HG03025 (cell line): ENCODE measurements at regions not wholly inside any gene's neighbourhood (a gene's known extent, or its start where the extent isn't known, plus 50 kb on each side); places are given as distances from the start of the nearest gene placed in this dataset.
A peak's percentile ranks its signal among the peaks of the same experiment; 100 is the strongest.
"Not testable (repeated sequence)": the region's sequence is repeated elsewhere in the genome, so short reads cannot be mapped to it uniquely, and the experiment has no call there.

ENCODE experiments used
- ATAC-seq: cut with Tn5 transposase; IDR thresholded peaks from one replicate; pipeline ENCODE4 v1.9.1; 2021; ENCODE audit warnings: mild to moderate bottlenecking, moderate library complexity; ENCODE audit not compliant: unreplicated experiment, low FRiP score

DNA sequence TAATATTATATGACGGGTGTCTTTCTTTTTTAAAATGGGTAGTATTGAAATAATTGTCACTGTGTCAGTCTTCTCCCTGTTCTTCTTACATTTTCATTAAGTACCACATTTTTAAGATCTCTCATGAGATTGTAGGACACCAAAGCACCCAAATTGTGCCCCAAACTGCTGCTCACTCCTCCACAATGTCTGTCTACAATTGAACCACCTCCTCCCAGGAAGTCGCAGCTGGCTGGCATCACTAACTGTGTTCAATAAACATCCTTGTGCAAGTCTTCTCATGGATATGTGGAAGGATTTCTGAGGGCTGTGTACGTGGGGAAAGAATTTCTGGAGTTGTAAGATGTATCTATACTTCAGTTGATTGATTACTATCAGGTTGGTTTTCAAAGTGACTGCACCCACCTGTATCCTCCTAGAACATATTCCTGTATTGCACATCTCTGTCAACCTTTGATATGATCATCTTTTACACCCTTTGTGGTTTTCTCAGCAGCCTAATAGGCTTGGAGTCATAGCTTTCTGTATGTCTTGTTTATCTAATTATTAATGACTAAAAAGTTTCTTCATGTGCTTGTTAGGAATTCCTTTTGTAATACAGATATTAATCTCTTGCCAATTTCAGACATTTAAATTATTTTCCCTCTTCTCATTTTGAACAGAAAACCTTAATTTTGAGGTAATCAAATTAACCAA, 774.9 kb downstream of the RNF144A start:
- ATAC-seq = no peak

DNA sequence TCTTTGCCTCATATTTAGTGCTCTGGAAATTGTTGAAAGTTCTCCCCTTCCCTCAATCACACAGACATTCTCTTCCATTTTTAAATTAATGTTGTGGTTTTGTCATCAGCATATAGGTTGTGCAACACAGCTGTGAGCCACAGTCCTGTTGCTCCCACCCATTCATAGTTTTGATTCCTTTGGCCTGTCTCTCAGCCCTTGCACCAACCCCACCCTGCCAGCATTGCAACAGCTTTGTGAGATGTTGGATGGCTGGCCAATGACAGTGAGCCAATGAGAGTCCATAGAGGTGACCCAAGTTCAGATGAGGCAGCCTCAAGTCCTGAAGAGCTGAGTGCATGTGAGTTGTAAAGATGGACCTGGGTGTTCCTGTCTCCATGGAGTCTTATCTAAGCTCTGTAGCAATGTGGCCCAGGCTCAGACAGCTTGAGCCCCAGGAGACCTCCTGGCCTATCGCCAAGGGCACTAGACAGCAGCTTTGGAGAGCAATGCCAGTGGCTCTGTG, 775.5 kb downstream of the RNF144A start:
- no peak for ATAC-seq

GRCh38 chr2:7693246-7694075, 776.2 kb downstream of the RNF144A start:
- ATAC-seq = no peak

- ATAC-seq = no peak
Measured at GRCh38 chr2:7694076-7694985, 777.1 kb downstream of the RNF144A start.

- ATAC-seq = not testable (repeated sequence)
Measured at GRCh38 chr2:7696556-7696955, 779.3 kb downstream of the RNF144A start.

DNA sequence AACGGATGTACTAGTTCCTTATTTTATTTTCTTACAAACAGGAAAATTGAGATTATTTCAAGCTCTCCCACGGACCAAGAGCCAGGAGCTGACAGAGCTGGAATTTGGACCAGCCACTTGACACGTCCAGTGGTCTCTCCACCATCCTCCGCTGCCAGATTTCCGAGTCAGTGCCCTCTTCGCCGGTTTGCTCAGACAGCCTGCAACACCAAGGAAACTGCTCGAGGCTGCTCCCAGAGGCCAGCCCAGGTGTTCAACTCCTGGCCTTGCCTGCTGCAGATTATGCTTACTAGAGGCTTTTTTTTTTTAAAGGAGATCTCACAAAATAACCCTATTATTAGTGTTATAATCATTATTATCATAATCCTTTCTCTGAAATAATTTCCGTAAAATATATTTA, 779.8 kb downstream of the RNF144A start:
- ATAC-seq = no peak

DNA sequence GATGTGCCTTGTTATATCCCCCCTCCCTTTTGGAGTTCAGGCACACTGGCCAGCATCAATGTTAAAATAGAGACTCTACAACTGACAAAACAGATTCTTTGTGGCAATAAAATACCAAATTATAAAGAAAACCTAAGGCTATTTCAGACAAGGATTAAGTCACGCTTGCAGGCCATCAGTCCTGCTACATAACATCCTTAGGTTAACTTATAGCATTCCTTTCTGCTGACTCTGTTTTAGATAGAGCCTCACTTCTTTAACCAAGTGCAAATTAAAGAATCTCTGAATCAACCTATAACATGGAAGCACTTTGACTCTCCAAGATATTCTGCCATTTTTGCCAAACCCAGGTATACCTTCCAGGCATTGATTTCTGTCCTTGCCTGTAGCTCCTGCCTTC, 784.6 kb downstream of the RNF144A start:
- ATAC-seq = no peak

DNA sequence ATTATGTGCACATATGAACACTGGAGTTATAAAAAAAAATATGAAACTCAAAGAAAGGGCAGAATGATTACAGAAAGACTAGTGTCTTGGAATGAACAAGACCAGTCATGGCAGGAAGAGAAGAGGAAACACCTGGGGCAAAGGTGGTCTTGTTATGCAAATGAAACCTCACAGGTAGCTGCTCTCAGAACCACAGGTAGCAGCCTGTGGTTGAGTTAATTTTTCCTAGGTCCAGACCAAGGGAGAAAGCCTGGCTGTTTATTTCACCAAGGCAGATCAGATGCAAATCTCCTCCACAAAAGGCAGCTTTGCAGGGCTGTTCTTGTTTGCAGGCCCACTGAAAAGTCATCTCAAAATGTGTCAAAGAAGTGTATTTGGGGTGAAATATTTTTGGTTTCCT, 785.8 kb downstream of the RNF144A start:
- ATAC-seq = no peak

DNA sequence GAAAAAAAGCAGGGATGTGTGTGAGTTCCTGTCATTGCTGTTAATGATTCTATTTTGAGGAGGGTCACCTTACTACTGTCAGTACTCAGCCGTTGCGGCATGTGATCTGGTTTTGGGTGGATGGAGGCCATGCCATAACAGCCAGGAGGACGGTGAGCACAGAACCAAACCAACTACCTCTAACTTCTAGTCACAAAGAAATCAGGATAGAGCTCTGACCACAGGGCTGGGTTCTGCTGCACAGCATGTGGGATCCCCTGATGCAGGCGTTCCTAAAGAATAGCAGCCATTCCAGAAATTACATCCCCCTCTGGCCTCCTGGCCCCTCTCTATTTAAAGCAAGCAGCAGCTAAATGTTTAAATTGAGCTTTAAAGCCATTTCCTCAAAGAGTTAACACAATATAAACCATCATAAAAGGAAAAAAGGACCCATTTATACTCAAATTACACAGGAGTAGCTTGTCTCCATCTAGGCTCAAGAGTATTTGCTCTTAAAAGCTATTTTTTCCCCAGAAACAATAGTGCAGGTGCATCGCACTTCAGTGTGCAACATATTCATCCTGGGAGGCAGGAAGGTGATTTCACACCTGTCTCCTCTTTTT, 786.4 kb downstream of the RNF144A start:
- ATAC-seq = no peak

GRCh38 chr2:7704296-7704865, 787.2 kb downstream of the RNF144A start:
- no peak for ATAC-seq

DNA sequence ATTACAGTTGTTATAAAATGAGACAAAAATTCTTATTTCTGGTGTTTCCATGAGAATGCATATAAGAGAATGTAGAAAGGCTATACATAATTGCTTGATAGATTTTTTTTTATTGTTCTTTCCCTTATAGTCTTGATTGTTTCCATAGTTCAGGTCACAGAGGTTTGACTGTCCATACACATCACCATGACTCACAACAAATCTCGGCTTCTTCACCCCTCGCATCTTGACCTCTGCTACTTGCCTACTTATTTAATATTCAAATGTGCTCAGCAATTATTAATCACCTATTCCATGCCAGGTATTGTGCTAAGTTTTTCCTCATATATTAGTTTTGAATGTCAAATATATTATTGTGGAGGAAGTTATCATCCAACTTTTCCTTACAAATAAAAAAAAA, 789.6 kb downstream of the RNF144A start:
- no peak for ATAC-seq

GRCh38 chr2:7707723-7708122, 790.5 kb downstream of the RNF144A start:
- ATAC-seq = no peak

DNA sequence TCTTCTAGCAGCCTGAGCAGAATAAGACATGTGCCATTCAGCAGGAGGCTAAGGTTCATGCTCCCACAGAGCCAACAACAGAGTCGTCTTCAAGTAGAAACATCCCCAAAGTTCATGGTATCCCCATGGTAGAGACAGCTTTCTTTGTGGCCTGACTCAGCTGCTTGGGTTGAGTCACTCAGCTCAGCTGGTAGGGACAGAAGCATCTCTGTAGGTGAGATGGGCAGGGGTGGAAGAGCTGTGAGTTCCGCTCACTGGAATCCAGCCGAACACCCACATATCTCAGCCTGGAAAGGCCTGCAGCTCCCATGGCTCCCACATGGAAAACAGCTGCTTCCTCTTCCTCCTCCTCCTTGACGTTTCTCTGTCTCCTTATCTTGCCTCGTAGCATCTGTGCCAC, 792.7 kb downstream of the RNF144A start:
- ATAC-seq = no peak

DNA sequence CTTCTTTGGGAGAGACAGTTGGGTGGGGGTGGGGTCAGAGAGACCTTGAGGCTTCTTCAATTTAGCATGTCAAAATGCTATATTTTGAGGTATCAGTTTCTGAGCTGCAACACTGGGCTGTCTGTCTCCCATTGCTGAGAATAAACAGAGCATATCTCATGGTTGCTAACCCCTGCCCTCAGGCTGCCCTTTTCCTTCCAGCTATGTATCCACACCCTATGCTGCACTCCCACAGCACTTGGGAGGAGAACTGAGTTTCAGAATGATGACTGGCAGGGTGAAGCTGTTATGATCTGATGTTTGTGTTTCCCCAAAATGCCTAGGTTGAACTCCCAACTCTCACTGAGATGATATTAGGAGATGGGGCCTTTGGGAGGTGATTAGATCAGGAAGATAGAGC, 794.0 kb downstream of the RNF144A start:
- no peak for ATAC-seq

DNA sequence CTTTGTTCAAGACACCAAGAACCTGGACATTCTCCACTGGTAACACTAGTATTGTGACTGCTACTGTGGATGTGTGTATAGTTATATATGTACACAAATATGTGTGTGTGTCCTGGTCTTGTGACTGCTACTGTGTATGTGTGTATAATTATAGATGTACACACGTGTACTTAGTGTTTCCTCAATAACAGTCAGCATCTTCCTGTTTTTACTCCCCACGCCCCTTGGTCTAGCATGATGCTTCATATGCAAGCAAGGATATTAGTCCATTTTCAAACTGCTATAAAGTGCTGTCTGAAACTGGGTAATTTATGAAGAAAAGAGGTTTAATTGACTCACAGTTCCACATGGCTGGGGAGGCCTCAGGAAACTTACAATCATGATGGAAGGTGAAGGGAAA, 802.7 kb downstream of the RNF144A start:
- ATAC-seq = no peak

DNA sequence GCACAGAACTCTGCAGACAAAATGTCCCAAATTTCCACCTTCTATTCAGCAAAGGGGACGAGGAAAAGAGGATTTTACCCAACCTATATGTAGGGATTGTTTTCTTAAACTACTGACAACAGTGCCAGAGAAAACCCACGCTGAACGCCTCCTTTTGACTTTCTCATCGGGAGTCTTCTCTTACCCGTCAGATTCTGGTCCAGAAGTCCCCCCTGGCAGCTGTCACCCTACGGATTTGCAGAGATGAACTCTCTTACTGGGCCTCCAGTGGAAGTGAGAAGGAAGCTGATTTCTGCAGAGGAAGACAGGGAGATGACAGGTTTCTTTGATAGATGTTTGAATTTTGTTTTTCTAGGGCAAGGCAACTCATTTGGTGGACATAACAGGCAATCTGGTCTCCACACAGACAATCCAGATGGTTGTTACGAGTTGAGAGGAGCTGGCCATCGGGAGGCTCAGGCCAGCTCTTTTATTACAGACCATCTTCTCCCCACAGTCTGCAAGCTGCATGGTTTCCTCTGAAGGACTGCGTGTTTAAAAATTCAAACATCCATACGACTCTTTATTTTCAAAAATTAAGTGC, 804.3 kb downstream of the RNF144A start:
- ATAC-seq = no peak

GRCh38 chr2:7722212-7722910, 805.1 kb downstream of the RNF144A start:
- peak; percentile 69 for ATAC-seq

GRCh38 chr2:7724336-7724735, 807.1 kb downstream of the RNF144A start:
- ATAC-seq = no peak
